Effector memory CD4-positive, alpha-beta T cell (primary cell): ENCODE measurements at regions not wholly inside any gene's neighbourhood (a gene's known extent, or its start where the extent isn't known, plus 50 kb on each side); places are given as distances from the start of the nearest gene placed in this dataset.

ENCODE experiments used
- DNase-seq, 3 donors: peaks; one replicate each; pipeline ENCODE4 v3.0.0-alpha.2; 2020
- H3K27ac ChIP-seq: 2 replicates; pipeline ENCODE4 v1.7.0; 2013; ENCODE audit warnings: mild to moderate bottlenecking, low read length, moderate library complexity; ENCODE audit not compliant: insufficient read depth, poor library complexity, severe bottlenecking
- H3K27me3 ChIP-seq: replicated peaks from 2 replicates; pipeline ENCODE4 v1.7.0; 2013; ENCODE audit warnings: mild to moderate bottlenecking, low read length; ENCODE audit not compliant: insufficient read depth, control insufficient read depth, poor library complexity, severe bottlenecking
- H3K36me3 ChIP-seq: 2 replicates; pipeline ENCODE4 v1.7.0; 2013; ENCODE audit warnings: mild to moderate bottlenecking, low read length, moderate library complexity; ENCODE audit not compliant: control insufficient read depth, insufficient read depth
- H3K4me1 ChIP-seq: 2 replicates; pipeline ENCODE4 v1.7.0; 2013; ENCODE audit warnings: low read length, mild to moderate bottlenecking; ENCODE audit not compliant: control insufficient read depth, insufficient read depth, poor library complexity, severe bottlenecking
- H3K4me3 ChIP-seq: 2 replicates; pipeline ENCODE4 v1.7.0; 2013; ENCODE audit warnings: low read length, low read depth, mild to moderate bottlenecking; ENCODE audit not compliant: insufficient read depth, poor library complexity, severe bottlenecking
- H3K9me3 ChIP-seq: 2 replicates; pipeline ENCODE4 v1.7.0; 2013; ENCODE audit warnings: mild to moderate bottlenecking, low read length, moderate library complexity; ENCODE audit not compliant: control insufficient read depth

GRCh38 chr13:26919732-26920131 lies 159.1 kb upstream of the GPR12 start:
- Histone ChIP-seq H3K27ac (no peak overlapping the region), H3K27me3 (peaks cover 13% of the 10 kb centered on the region), H3K36me3 (no peaks in the 10 kb centered on the region), H3K9me3 (no peaks in the 10 kb centered on the region), H3K4me3 (no peak overlapping the region), H3K4me1 (no peaks in the 10 kb centered on the region)
- no peak for DNase-seq

GRCh38 chr13:26919311-26919710 lies 158.7 kb upstream of the GPR12 start:
- Histone ChIP-seq H3K4me1 (no peaks in the 10 kb centered on the region), H3K27me3 (peaks cover 13% of the 10 kb centered on the region), H3K9me3 (no peaks in the 10 kb centered on the region), H3K27ac (no peak overlapping the region), H3K4me3 (no peak overlapping the region), H3K36me3 (no peaks in the 10 kb centered on the region)
- DNase-seq, result no peak

GRCh38 chr13:26914624-26915023 lies 154.0 kb upstream of the GPR12 start:
- Histone ChIP-seq H3K27me3 (peaks cover under 1% of the 10 kb centered on the region), H3K36me3 (no peaks in the 10 kb centered on the region), H3K27ac (no peak overlapping the region), H3K4me3 (no peak overlapping the region), H3K9me3 (no peaks in the 10 kb centered on the region), H3K4me1 (no peaks in the 10 kb centered on the region)
- DNase-seq, result no peak

- Histone ChIP-seq H3K27me3 (peaks cover 5% of the 10 kb centered on the region), H3K36me3 (no peaks in the 10 kb centered on the region), H3K4me3 (no peak overlapping the region), H3K9me3 (no peaks in the 10 kb centered on the region), H3K27ac (no peak overlapping the region), H3K4me1 (no peaks in the 10 kb centered on the region)
- DNase-seq, result no peak
Measured at GRCh38 chr13:26914148-26914547, 153.6 kb upstream of the GPR12 start.

GRCh38 chr13:26910754-26911465 lies 150.3 kb upstream of the GPR12 start:
- Histone ChIP-seq H3K4me3 (no peak overlapping the region), H3K4me1 (no peaks in the 10 kb centered on the region), H3K36me3 (no peaks in the 10 kb centered on the region), H3K9me3 (no peaks in the 10 kb centered on the region), H3K27ac (no peak overlapping the region), H3K27me3 (peaks cover 5% of the 10 kb centered on the region)
- no peak for DNase-seq

- Histone ChIP-seq H3K4me3 (no peak overlapping the region), H3K27ac (no peak overlapping the region), H3K9me3 (no peaks in the 10 kb centered on the region), H3K36me3 (no peaks in the 10 kb centered on the region), H3K4me1 (no peaks in the 10 kb centered on the region), H3K27me3 (peaks cover 5% of the 10 kb centered on the region)
- no peak for DNase-seq
Measured at GRCh38 chr13:26909477-26909876, 148.9 kb upstream of the GPR12 start.

- Histone ChIP-seq H3K9me3 (no peaks in the 10 kb centered on the region), H3K27ac (no peak overlapping the region), H3K4me1 (no peaks in the 10 kb centered on the region), H3K4me3 (no peak overlapping the region), H3K36me3 (no peaks in the 10 kb centered on the region), H3K27me3 (peaks cover 5% of the 10 kb centered on the region)
- no peak for DNase-seq
Measured at GRCh38 chr13:26908126-26908525, 147.5 kb upstream of the GPR12 start.

- Histone ChIP-seq H3K27ac (no peak overlapping the region), H3K9me3 (no peaks in the 10 kb centered on the region), H3K4me3 (no peak overlapping the region), H3K27me3 (no peaks in the 10 kb centered on the region), H3K36me3 (no peaks in the 10 kb centered on the region), H3K4me1 (no peaks in the 10 kb centered on the region)
- no peak for DNase-seq
Measured at GRCh38 chr13:26899202-26899601, 138.6 kb upstream of the GPR12 start.

GRCh38 chr13:26897706-26898550 lies 137.3 kb upstream of the GPR12 start:
- H3K4me1 ChIP-seq, result no peaks in the 10 kb centered on the region
- DNase-seq, result no peak
- H3K27ac ChIP-seq, result no peak overlapping the region
- no peaks in the 10 kb centered on the region for H3K36me3 ChIP-seq
- no peaks in the 10 kb centered on the region for H3K9me3 ChIP-seq
- H3K4me3 ChIP-seq, result no peak overlapping the region
- no peaks in the 10 kb centered on the region for H3K27me3 ChIP-seq

GRCh38 chr13:26896986-26897668 lies 136.5 kb upstream of the GPR12 start:
- Histone ChIP-seq H3K36me3 (no peaks in the 10 kb centered on the region), H3K27me3 (no peaks in the 10 kb centered on the region), H3K9me3 (no peaks in the 10 kb centered on the region), H3K27ac (no peak overlapping the region), H3K4me1 (no peaks in the 10 kb centered on the region), H3K4me3 (no peak overlapping the region)
- DNase-seq, result no peak
